IPS-NIHi7 (cell line): ENCODE measurements at regions not wholly inside any gene's neighbourhood (a gene's known extent, or its start where the extent isn't known, plus 50 kb on each side); places are given as distances from the start of the nearest gene placed in this dataset.
"Not testable (repeated sequence)": the region's sequence is repeated elsewhere in the genome, so short reads cannot be mapped to it uniquely, and the experiment has no call there.

ENCODE experiments used
- DNase-seq: peaks from one replicate; pipeline ENCODE4 v3.0.0; 2012; ENCODE audit warnings: mixed read lengths; ENCODE audit errors: extremely low spot score

GRCh38 chr4:57877047-57877458, 766.9 kb upstream of the IGFBP7 start:
- DNase-seq = no peak

- DNase-seq = no peak
These were observed 765.7 kb upstream of the IGFBP7 start for GRCh38 chr4:57875829-57876392.

- DNase-seq = no peak
These were observed 756.4 kb upstream of the IGFBP7 start for GRCh38 chr4:57866468-57867171.

DNA sequence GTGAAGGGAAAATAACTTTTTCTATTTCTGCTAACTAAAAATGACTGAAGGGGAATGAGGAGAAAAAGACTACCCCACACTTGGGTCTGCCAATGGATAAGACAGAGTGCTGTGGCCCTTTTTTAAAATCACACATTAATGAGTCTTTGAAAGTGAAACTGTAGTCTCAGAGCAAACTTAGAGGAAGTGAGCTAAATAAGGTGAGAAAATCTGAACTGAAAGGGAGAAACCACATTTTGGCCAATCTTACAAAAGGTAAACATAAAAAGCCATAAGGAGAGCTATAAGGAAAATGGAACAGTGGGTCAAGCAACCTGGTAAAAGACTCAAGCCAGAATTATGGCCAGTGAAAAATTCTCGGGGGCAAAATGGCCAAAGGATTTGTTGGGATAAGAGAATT, 755.1 kb upstream of the IGFBP7 start:
- no peak for DNase-seq

DNA sequence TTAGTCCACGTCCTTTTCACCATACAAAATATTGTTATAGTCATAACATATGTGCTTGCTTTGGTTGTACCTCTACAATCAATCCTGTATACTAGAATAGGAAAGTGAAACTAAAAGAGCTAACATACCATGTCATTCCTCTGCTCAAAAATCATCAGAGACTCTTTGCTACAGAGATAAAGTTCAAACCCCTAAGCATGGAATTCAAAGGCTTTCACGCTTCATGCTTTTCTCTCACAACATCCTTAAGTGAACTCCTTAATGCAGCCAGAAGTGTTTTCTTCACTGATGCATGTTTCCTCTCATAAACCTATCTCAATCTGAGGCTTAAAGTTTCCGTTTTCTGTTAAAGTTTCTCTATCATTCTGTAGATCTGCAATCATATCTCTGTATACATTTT, 744.6 kb upstream of the IGFBP7 start:
- DNase-seq = no peak

DNA sequence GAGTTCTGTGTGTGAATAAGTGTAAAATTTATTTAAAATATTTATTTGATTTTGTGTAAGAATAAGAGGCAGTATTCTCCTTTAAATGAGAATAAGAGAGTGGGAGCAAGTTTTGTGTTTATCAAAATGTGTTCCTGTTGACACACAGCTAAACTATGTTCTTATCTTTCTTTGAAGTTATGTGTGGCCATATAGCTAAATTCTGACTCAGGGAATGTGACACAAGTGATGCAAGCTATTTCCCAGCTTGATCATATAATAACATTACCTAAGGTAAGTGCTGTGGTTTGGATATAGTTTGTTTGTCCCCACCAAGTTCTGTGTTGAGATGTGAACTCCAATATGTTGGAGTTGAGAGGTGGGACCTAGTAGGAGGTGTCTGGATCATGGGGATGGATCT, 740.0 kb upstream of the IGFBP7 start:
- no peak for DNase-seq

GRCh38 chr4:57832083-57832482, 721.9 kb upstream of the IGFBP7 start:
- no peak for DNase-seq

GRCh38 chr4:57789666-57790065, 679.5 kb upstream of the IGFBP7 start:
- DNase-seq = no peak

- no peak for DNase-seq
These were observed 667.7 kb upstream of the IGFBP7 start for GRCh38 chr4:57777876-57778275.

DNA sequence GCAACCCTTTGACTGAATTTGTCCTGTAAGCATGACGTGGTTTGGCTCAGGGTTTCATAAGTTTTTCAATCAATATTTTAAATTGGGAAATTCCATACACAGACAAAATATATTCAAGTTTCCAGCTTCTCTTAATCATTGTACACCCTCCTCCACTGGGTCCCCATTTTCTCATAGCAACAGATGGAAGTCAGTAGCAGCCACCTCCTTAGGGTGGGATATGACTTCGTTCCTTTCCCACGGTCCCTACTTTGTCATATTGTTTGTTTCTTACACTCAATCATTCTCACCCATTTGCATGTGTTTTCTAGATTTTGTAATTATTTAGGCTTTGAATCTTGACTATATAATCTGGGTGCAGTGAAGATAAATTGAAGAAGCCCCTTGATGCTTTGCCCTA, 664.5 kb upstream of the IGFBP7 start:
- no peak for DNase-seq

GRCh38 chr4:57774171-57774570, 664.0 kb upstream of the IGFBP7 start:
- DNase-seq = no peak

GRCh38 chr4:57766341-57766740, 656.2 kb upstream of the IGFBP7 start:
- no peak for DNase-seq

DNA sequence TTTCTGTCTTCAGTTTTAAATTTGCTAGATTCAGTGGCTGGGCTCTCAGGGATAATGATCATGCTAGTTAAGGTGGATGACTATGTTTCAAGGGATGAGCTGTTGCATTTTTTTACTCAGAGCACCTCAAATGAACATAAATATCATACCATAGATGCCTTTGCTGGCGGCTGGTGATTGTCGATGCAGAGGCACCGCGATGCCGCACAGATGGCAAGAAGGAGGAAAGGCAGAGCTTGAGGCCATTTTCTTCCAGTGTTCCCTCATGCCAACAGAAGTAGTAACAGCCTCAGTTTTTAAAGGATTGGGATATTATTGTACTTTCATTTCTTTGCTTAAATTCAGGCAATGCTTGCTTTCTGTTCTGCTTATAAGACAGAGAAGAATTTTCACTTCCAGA, 654.7 kb upstream of the IGFBP7 start:
- no peak for DNase-seq

- DNase-seq = no peak
These were observed 652.9 kb upstream of the IGFBP7 start for GRCh38 chr4:57763070-57763469.

DNA sequence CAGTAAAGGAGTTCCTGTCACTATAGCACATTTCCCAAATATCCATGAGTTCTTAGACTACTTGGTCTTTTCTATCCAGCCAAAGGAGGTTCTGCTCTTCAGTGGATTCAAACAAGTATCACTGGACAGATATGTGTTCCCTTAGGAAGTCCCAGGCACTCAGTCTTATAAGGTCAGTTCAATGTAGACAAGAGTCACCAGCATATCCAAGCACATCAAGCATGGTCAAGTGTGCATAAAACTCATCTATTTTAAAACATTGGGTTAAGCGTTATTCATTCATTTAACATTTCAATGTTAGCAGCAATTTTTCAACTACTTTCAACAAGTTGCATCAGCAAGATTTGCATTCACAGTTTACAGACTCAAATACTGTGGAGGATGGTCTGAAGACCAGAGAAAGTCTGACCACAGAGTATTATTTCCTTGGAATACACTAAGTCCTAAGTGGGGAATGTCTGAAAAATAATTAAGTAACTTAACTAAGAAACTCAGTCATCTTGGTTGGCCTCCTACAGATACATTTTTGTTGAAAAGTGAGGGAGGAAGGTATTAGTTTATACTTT, 630.5 kb upstream of the IGFBP7 start:
- DNase-seq = no peak

DNA sequence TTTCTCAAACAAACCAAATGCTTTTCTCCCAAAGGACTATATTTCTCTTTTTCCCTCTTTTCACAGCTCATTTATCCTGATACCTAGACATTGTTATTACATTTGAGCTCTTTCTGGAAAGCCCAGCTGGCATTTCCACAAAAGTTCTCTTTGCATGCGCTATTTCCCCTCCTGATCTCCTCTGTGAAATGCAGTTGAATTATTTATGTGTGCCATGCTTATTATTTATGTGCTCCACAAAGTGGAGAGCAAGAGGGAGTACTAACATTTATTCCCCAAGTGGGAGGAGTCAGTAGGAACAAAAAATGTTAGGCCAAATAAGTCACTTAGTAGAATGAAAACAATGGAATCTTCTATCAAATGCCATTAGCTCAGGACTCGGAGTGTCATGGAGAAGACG, 626.6 kb upstream of the IGFBP7 start:
- DNase-seq = no peak

DNA sequence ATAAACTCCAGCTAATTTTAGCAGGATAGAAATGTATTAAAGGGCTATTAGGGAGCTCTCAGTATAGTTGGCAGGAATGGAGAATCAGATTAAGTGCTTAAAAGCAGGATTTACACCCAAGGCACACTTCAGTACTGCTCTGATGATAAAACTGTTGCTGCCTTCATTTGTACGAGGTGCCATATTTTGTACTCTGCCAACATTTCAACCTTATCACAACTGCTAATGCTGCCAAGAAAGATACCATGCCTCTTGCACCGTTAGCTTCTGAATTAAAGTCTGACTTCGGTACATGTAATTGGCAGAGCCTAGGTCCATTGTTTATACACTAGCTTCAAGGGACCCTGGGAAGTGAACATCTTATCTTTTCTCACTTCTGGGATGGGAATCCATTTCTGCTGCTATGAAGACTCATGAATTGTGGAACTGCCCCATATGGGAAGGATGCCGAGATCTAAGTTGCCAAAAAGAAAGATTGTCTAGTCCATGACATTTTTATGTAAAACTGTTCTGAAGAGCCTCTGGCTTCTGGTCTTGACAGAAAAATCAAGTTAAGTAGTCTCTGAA, 624.0 kb upstream of the IGFBP7 start:
- DNase-seq = no peak

DNA sequence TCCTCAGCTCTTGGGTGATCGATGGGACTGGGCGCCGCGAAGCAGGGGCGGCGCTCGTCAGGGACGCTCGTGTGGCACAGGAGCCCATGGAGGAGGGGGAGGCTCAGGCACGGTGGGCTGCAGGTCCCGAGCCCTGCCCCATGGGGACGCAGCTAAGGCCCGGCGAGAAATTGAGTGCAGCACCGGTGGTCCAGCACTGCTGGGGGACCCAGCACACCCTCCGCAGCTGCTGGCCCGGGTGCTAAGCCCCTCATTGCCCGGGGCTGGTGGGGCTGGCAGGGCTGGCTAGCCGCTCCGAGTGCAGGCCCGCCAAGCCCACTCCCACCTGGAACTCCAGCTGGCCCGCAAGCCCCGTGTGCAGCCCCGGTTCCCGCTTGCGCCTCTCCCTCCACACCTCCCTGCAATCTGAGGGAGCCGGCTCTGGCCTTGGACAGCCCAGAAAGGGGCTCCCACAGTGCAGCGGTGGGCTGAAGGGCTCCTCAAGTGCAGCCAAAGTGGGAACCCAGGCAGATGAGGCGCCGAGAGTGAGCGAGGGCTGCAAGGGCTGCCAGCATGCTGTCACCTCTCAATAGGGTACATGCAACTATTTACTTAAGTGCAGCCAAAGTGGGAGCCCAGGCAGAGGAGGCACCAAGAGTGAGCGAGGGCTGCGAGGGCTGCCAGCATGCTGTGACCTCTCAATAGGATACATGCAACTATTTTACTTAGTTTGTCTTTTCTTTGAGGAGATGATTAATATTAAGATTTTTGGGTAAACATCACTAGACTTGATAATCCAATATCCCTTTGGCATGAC, 619.8 kb upstream of the IGFBP7 start:
- DNase-seq = not testable (repeated sequence)

- no peak for DNase-seq
These were observed 616.0 kb upstream of the IGFBP7 start for GRCh38 chr4:57726154-57726553.

GRCh38 chr4:57719456-57719855, 609.3 kb upstream of the IGFBP7 start:
- DNase-seq = no peak

GRCh38 chr4:57714313-57714712, 604.1 kb upstream of the IGFBP7 start:
- not testable (repeated sequence) for DNase-seq

DNA sequence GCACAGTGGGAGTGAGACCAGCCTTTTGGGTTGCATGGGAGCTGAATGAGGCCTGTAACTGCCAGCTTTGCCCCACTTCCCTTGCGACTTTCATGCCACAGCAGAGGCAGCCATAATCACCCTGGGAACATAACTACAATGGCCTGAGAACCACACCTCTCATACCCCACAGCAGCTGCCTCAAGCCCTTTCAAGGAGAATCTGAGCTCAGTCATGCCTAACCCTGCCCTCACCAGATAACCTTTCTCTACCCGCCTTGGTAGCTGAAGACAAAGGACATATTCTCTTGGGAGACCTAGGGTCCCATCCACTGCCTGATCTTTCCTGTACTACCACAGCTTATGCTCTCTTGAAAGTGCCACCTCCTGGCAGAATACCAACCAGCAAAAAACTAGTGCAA, 599.9 kb upstream of the IGFBP7 start:
- DNase-seq = no peak
